Spleen (tissue), 11 donors: ENCODE measurements at regions not wholly inside any gene's neighbourhood (a gene's known extent, or its start where the extent isn't known, plus 50 kb on each side); places are given as distances from the start of the nearest gene placed in this dataset.
A peak's percentile ranks its signal among the peaks of the same experiment; 100 is the strongest.

Source experiments
- DNase-seq: peaks from one replicate; pipeline ENCODE4 v3.0.0-alpha.2; 2020
- H3K27ac ChIP-seq, 8 donors: fragments of 200-600 bp; sonication (generic) in 7 of 8; 1 replicate in 4 of 8; 2 replicates in 4 of 8; pipeline versions ENCODE4 v1.5.0 to v1.8.0; 2016 to 2021; ENCODE audit warnings: inconsistent platforms in 4 of 8, mild to moderate bottlenecking in 4 of 8, moderate library complexity in 1 of 8
- H3K27me3 ChIP-seq, 7 donors: fragments of 200-600 bp; sonication (generic) in 6 of 7; replicated peaks in 1 of 7; 1 replicate in 4 of 7; 2 replicates in 3 of 7; pipeline versions ENCODE4 v1.5.0 to v1.8.0; 2016 to 2021; ENCODE audit warnings: inconsistent platforms in 3 of 7, mild to moderate bottlenecking in 1 of 7
- H3K36me3 ChIP-seq, 6 donors: fragments of 200-600 bp; sonication (generic) in 5 of 6; 1 replicate in 4 of 6; 2 replicates in 2 of 6; pipeline versions ENCODE4 v1.5.0 to v1.8.0; 2016 to 2021; ENCODE audit warnings: inconsistent platforms in 2 of 6
- H3K4me1 ChIP-seq, 6 donors: fragments of 200-600 bp; sonication (generic) in 5 of 6; 1 replicate in 3 of 6; 2 replicates in 3 of 6; pipeline versions ENCODE4 v1.5.0 to v1.8.0; 2016 to 2021; ENCODE audit warnings: inconsistent platforms in 3 of 6
- H3K4me3 ChIP-seq, 8 donors: fragments of 200-600 bp; sonication (generic) in 7 of 8; 1 replicate in 4 of 8; 2 replicates in 4 of 8; pipeline versions ENCODE4 v1.5.0 to v1.8.0; 2016 to 2021; ENCODE audit warnings: inconsistent platforms in 4 of 8, mild to moderate bottlenecking in 4 of 8, moderate library complexity in 2 of 8
- H3K9me3 ChIP-seq, 8 donors: fragments of 200-600 bp; sonication (generic) in 7 of 8; 1 replicate in 4 of 8; 2 replicates in 4 of 8; pipeline versions ENCODE4 v1.5.0 to v1.8.0; 2016 to 2021; ENCODE audit warnings: inconsistent platforms in 4 of 8
- POLR2A ChIP-seq, 3 donors: fragments of 450-650 bp; IDR thresholded peaks; one replicate each; pipeline ENCODE4 v1.5.1; 2017; ENCODE audit warnings: antibody characterized with exemption in 3 of 3, mild to moderate bottlenecking in 1 of 3
- POLR2AphosphoS5 ChIP-seq, 3 donors: sonication (generic); formaldehyde crosslinking; IDR thresholded peaks; one replicate each; pipeline ENCODE4 v1.5.1; 2017; ENCODE audit warnings: antibody characterized with exemption in 3 of 3
- WGBS, 5 donors: extraction: QIAGEN DNeasy Blood & Tissue Kit in 3 of 5; methylation state at CpG; one replicate each; pipeline versions ENCODE4 v1.1.5 to v1.1.7; 2013 to 2018; 5-methylcytosine and 5-hydroxymethylcytosine counted together
- intact Hi-C: fragments of 100-400 bp; cut with DNase I; formaldehyde crosslinking; loops from one replicate; pipeline ENCODE4 v1.15.0; 2023; ENCODE audit warnings: low total_unique reads
- TF ChIP-seq, protein P1 (sequence below), 11 experiments: fragments of 200-600 bp in 7 of 11; fragments of 450-650 bp in 4 of 11; sonication (generic) in 4 of 11; IDR thresholded peaks in 8 of 11; conservative IDR thresholded peaks in 3 of 11; 1 replicate in 7 of 11; 2 replicates in 4 of 11; pipeline versions ENCODE4 v1.4.0 to v1.8.0; 2016 to 2021; ENCODE audit warnings: antibody characterized with exemption in 11 of 11, inconsistent platforms in 4 of 11, mild to moderate bottlenecking in 1 of 11
- donor health status: healthy with polysubstance abuse.
- donor health status: DM: no; HTN: no; CAD: no; lungs with moderate emphysema.
- donor health status: DM: no; HTN: no; CAD: no.
- donor health status: Bipolar disorder and iron deficiency.
- donor health status: healthy.
- donor health status: DM: no; HTN: no; CAD: no.
- donor health status: DM: yes; HTN: yes; CAD: no.

- Histone ChIP-seq H3K27ac (no peak overlapping the region), H3K4me1 (peaks cover 0 to 6% (median 0%) of the 10 kb centered on the region in 6 donors), H3K9me3 (peaks cover 0 to 11% (median 7%) of the 10 kb centered on the region in 8 donors), H3K36me3 (no peaks in the 10 kb centered on the region), H3K27me3 (no peaks in the 10 kb centered on the region), H3K4me3 (no peak overlapping the region)
- 88 to 99% (median 97%) methylated on average over 10 to 17 of the region's 17 CpGs for whole genome bisulfite sequencing, 5 donors
- TF ChIP-seq POLR2AphosphoS5 (IDR thresholded peaks at IDR 0.05), result no peak
- intact Hi-C loops, result no loop called here
- DNase-seq, result no peak
Measured at GRCh38 chr2:134109246-134109645, 144.6 kb upstream of the MGAT5 start.

- intact Hi-C loops, result loop anchor here (10.0 kb wide), 2 partner anchors 225 to 345 kb away; no protein-coding TSS in a partner anchor
- Histone ChIP-seq H3K4me3 (no peak overlapping the region), H3K27ac (no peak overlapping the region), H3K9me3 (peaks cover 0 to 11% (median 7%) of the 10 kb centered on the region in 8 donors), H3K27me3 (no peaks in the 10 kb centered on the region), H3K4me1 (peaks cover 0 to 6% (median 0%) of the 10 kb centered on the region in 6 donors), H3K36me3 (no peaks in the 10 kb centered on the region)
- TF ChIP-seq POLR2AphosphoS5 (IDR thresholded peaks at IDR 0.05), result no peak
- WGBS, 5 donors, result 83 to 95% (median 91%) methylated on average over 13 of the region's 13 CpGs
- no peak for DNase-seq
Measured at GRCh38 chr2:134109725-134110124, 144.1 kb upstream of the MGAT5 start.

DNA sequence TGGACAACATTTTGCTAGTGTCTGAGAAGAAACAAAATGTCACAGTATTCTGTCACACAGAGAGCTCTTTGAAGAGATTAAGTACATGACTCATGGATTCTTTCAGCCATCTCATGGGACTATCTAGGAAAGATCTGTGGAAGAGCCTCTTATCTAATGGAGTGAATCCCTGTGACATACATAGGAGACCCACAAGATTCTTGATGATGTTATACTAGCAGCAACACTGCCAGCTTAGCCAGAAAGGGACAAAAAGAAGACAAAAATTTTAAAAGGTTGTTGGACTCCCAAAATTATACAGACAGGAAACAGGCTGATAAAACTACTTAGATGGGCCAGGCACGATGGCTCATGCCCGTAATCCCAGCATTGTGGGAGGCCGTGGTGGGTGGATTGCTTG, 143.3 kb upstream of the MGAT5 start:
- intact Hi-C loops, result loop anchor here (10.0 kb wide), 2 partner anchors 226 to 344 kb away; no protein-coding TSS in a partner anchor
- H3K9me3 ChIP-seq, result peaks cover 0 to 11% (median 7%) of the 10 kb centered on the region in 8 donors
- H3K36me3 ChIP-seq, result no peaks in the 10 kb centered on the region
- WGBS, 5 donors, result 88 to 95% (median 89%) methylated on average over 3 of the region's 3 CpGs
- no peak overlapping the region for H3K4me3 ChIP-seq
- TF ChIP-seq, protein P1, sequence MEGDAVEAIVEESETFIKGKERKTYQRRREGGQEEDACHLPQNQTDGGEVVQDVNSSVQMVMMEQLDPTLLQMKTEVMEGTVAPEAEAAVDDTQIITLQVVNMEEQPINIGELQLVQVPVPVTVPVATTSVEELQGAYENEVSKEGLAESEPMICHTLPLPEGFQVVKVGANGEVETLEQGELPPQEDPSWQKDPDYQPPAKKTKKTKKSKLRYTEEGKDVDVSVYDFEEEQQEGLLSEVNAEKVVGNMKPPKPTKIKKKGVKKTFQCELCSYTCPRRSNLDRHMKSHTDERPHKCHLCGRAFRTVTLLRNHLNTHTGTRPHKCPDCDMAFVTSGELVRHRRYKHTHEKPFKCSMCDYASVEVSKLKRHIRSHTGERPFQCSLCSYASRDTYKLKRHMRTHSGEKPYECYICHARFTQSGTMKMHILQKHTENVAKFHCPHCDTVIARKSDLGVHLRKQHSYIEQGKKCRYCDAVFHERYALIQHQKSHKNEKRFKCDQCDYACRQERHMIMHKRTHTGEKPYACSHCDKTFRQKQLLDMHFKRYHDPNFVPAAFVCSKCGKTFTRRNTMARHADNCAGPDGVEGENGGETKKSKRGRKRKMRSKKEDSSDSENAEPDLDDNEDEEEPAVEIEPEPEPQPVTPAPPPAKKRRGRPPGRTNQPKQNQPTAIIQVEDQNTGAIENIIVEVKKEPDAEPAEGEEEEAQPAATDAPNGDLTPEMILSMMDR (IDR thresholded peaks at IDR 0.05 in 8 of 11, conservative IDR thresholded peaks at IDR 0.05 in 3 of 11), result no peak
- TF ChIP-seq POLR2A (IDR thresholded peaks at IDR 0.05) (no peak), POLR2AphosphoS5 (IDR thresholded peaks at IDR 0.05) (no peak)
- peaks cover 0 to 6% (median 0%) of the 10 kb centered on the region in 6 donors for H3K4me1 ChIP-seq
- no peak overlapping the region for H3K27ac ChIP-seq
- H3K27me3 ChIP-seq, result no peaks in the 10 kb centered on the region
- no peak for DNase-seq

GRCh38 chr2:134117676-134118075, 136.2 kb upstream of the MGAT5 start:
- Histone ChIP-seq H3K4me3 (no peak overlapping the region), H3K36me3 (no peaks in the 10 kb centered on the region), H3K27ac (no peak overlapping the region), H3K9me3 (no peaks in the 10 kb centered on the region), H3K4me1 (peaks cover 25 to 40% (median 34%) of the 10 kb centered on the region in 6 donors), H3K27me3 (no peaks in the 10 kb centered on the region)
- TF ChIP-seq POLR2A (IDR thresholded peaks at IDR 0.05), result no peak
- TF ChIP-seq, protein P1 (IDR thresholded peaks at IDR 0.05 in 8 of 11, conservative IDR thresholded peaks at IDR 0.05 in 3 of 11), result no peak
- TF ChIP-seq POLR2AphosphoS5 (IDR thresholded peaks at IDR 0.05), result no peak
- intact Hi-C loops, result loop anchor here (2.0 to 10.0 kb wide), 5 partner anchors 90 to 337 kb away; no protein-coding TSS in a partner anchor
- 13 to 33% (median 26%) methylated on average over 2 of the region's 2 CpGs for WGBS, 5 donors
- DNase-seq, result no peak

- DNase-seq, result peak; percentile 90
- peak overlapping the region in 6 of 8 donors; percentile 6 to 97 (median 94) for H3K27ac ChIP-seq
- TF ChIP-seq POLR2AphosphoS5 (IDR thresholded peaks at IDR 0.05) (peak in 1 of 3 donors; percentile 36), POLR2A (IDR thresholded peaks at IDR 0.05) (no peak)
- TF ChIP-seq, protein P1 (IDR thresholded peaks at IDR 0.05 in 8 of 11, conservative IDR thresholded peaks at IDR 0.05 in 3 of 11), result peak; percentile 64 to 88 (median 80)
- peak overlapping the region in 3 of 8 donors; percentile 96 to 99 (median 99) for H3K4me3 ChIP-seq
- whole genome bisulfite sequencing, 5 donors, result 25 to 33% (median 27%) methylated on average over 8 of the region's 8 CpGs
- H3K4me1 ChIP-seq, result peaks cover 32 to 48% (median 43%) of the 10 kb centered on the region in 6 donors
- H3K9me3 ChIP-seq, result no peaks in the 10 kb centered on the region
- no peaks in the 10 kb centered on the region for H3K36me3 ChIP-seq
- intact Hi-C loops, result loop anchor here (2.0 to 10.0 kb wide), 5 partner anchors 89 to 336 kb away; no protein-coding TSS in a partner anchor
- H3K27me3 ChIP-seq, result no peaks in the 10 kb centered on the region
Measured at GRCh38 chr2:134118279-134119116, 135.4 kb upstream of the MGAT5 start.
